Stimulated activated CD4-positive, alpha-beta T cell treated with anti-CD3 and anti-CD28 coated beads, TNF-alpha, amount 100 ng/mL, for 1 hour (primary cell): ENCODE measurements at regions not wholly inside any gene's neighbourhood (a gene's known extent, or its start where the extent isn't known, plus 50 kb on each side); places are given as distances from the start of the nearest gene placed in this dataset.

Experiments used
- DNase-seq, 3 donors: peaks; one replicate each; pipeline ENCODE4 v3.0.0-alpha.2; 2020; ENCODE audit warnings: low read depth in 3 of 3, low spot score in 1 of 3

- DNase-seq, result no peak
Observed at GRCh38 chr18:78902795-78903435, 76.7 kb upstream of the SALL3 start.

DNA sequence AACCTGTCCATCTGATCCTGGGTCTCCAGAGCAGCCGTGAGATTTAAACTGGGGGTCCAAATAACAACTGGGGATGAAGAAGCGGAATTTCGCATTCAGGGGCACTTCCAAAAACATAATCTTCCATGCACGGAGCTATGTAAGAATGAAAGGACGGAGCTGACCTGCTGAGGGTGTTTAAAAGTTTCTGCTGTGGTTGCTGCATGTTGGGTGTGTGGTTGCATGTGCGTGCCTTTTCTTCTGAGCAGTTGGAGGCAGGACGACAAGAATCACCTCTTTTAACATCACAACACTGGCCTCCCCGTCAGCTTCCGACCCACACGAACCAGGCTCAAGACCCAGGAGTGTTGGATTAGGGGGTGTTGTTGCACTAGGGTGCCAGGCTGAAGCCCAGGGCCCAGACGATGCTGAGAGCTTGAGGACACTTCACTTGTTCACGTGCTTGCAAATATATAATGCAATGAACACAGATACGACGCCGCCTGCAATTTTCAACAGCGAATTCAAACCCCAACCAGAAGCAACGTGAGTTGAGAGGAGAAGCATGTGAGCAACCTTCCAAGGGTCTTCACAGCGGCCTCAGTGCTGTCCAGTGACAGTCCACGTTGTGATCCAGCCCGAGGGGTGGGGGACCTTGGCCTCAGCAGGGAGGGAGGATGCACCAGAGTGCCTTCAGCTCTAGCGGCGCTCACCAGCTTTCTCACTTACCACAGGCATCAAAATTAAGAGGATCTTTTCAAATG is 76.0 kb upstream of the SALL3 start:
- DNase-seq, result no peak

DNA sequence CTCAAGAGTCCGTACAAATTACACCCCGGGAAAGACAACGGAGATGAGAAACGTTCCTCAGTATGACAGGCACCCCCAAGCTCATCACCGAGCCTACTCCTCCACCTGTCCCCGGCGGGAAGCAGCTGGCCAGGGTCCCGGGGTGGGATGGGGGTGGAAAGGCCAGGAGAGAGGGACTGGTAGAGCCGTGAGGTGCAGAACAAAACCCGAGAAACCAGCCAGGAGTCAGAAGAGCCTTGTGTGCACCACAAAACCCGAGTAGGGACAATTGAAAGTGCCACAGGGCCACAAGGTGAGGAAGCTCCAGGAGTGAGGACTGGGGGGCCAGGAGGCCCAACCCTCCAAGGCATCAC is 75.5 kb upstream of the SALL3 start:
- no peak for DNase-seq

DNA sequence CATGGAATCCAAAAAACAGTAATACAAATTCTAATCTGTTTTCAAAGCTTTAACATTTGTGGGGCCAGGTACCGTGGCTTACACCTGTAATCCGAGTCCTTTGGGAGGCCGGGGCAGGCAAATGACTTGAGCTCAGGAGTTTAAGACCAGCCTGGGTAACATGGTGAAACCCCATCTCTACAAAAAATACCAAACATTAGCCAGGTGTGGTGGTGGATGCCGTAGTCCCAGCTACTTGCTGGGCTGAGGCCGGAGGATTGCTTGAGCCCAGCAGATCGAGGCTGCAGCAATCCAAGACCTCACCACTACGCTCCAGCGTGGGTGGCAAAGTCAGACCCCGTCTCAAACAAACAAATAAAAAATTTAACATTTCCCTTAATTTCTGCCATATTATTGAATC is 74.3 kb upstream of the SALL3 start:
- DNase-seq, result no peak

- no peak for DNase-seq
Observed at GRCh38 chr18:78906066-78906465, 73.6 kb upstream of the SALL3 start.

DNA sequence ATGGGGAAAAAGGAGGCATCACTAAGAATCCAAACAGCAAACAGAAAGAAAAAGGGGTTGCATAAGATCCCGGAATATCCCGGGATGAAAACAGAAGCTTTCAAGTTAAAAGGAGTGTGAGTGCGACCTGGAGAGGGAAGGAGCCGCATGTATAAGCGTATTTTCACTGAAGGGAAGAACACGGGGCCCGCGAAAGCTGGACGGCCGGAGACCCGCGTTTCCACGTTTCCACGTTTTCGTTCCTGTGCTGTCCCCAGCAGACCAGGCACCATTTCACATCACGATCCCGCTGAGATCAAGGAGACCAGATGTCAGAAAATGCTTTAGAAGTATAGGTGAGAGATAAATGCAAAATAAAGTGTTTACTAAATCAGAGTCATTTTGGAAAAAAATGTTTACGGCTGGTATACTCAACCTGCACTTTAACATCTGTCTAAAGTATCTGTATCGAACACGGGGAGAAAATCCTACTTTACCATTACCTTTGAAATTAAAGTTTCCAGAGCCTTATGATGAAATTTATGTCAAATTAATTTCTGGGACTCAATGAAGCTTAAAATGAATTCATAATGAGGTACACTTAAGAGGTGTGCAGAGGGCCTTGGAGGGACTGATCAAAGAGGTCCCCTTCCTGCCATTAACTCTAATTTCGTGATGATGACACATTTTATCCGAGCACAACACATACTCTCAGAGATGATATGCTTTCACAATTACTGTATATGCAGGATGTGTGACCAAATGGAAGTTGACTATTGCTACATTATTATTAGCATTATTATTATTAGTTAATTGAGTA is 71.0 kb upstream of the SALL3 start:
- DNase-seq, result no peak

DNA sequence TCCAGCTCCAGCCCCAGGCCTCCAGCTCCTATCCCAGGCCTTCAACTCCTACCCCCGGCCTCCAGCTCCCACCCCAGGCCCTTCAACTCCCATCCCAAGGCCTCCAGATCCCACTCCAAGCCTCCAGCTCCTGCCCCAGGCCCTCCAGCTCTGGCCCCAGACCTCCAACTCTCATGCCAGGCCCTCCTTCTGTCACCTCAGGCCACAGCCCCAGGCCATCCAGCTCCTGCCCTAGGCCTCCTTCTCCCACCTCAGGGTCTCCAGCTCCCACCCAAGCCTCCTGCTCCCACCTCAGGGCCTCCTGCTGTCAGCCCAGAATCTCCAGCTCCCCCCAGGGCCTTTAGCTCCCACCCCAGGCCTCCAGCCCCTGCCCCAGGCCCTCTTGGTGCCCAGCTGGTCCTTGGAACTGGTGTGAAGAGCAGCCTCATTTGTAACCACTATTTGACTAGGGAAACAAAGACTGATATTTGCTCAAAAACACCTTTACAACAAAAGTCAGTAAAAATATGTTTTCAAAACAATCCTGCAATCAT is 67.8 kb upstream of the SALL3 start:
- DNase-seq, result no peak

- DNase-seq, result no peak
Observed at GRCh38 chr18:78912336-78912735, 67.3 kb upstream of the SALL3 start.

DNA sequence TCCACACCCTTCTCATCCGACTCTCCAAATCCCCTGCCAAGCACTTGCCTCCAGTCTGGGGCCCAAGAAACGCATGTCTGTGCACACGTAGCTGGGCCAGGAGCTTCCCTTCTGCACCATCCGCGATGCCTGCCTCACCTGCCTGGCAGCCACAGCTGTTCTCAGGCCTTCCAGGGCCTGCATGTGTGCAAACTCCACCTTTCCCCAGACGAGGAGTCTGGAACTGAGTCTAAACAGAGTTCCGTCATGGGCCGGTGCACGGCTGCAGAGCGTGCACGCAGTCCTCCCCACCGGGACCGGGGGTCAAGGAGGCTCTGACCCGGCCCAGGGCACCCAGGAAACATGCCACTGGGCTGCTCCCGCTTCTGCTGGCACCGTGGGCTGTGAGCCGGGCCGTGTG is 66.8 kb upstream of the SALL3 start:
- no peak for DNase-seq

DNA sequence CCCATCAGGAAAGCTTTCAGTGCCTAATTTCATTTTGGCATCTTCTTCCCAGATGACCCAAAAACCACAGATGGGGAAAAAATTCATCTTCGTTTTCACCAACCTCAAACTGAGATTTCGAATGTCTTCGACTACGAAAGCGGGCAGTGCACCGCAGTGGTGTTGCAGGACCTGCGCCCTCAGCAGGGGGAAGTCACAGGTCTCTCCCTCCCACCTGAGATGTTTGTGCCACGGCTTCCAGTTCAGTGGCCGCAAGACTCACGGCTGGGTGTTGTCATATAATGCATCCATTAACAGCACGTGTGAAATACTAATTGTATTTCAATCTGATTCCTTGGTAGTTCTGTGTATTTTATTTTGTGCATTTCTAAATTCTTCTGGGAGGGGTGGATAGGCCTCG is 66.2 kb upstream of the SALL3 start:
- no peak for DNase-seq

- no peak for DNase-seq
Observed at GRCh38 chr18:78913830-78914231, 65.8 kb upstream of the SALL3 start.

DNA sequence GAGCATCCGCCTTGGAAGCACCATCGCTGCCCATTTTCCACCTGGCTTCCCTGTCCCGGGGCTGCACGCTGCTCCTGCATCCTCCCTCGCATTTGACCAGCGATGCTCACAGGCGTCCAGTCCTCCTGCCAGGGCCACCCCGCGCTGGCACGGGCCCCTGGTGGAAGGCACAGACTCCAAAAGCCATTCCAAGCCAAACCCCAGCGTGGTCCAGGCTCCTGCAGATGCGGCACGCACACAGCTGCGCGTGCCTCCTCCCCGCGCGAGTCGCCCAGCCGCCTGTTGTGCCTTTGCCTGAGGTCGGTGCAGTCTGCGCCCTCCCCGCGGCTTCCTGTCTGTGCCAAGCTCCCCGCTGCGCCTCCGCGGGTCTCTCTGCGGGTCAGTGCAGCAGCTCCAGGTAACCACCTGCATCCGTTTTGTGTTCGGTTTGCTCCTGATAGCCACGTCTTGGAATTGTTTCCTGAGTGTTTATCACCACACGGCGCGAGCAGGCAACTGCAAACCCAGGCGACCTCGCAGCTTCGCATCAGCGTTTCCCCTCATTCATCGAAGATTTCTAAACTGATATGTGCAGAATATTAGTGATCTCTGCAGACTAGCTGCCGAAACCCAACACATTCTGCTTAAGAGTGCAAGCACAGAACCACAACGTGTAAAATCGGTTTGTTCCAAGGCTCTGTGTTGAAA is 65.2 kb upstream of the SALL3 start:
- DNase-seq, result no peak

- DNase-seq, result no peak
Observed at GRCh38 chr18:78915446-78916008, 64.1 kb upstream of the SALL3 start.

DNA sequence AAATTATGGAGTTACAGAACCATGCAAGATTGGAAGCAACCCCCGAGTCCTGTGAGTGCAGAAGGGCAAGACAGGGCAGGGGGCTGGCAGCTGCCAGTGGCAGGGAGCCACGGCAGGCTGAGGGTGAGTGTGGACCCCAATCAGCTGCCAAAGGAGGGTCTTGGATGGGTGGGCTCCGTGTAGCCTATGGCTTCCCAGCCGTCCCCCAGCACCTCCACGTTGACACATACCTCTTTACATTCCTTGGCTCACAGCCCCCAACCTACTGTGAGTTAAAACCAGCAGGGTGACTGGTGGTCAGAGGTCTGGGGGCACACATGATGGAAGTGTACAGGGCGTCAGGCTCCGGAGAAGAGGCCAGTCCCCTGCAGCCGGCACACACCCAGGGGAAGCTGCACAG is 60.9 kb upstream of the SALL3 start:
- DNase-seq, result no peak

DNA sequence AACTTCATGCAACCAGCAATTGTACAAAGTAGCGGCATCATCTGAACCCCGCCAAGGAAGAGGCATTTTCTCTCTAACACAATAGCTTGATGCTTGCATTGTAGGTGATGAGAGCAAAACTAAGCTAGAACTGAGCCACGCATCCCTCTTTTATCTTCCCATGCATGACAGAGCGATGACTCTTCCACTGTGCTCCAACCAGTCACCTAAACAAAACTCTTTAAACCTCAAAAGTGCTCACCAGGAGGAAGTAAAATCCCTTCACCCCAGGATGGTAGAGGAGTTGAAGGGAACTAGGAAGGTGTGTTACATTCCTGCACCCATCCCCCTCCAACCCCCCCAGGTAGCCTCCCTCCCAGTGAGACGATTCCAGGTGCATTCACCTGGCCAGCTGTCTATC is 59.7 kb upstream of the SALL3 start:
- no peak for DNase-seq

- no peak for DNase-seq
Observed at GRCh38 chr18:78920456-78921138, 59.0 kb upstream of the SALL3 start.

- DNase-seq, result no peak
Observed at GRCh38 chr18:78922856-78923255, 56.8 kb upstream of the SALL3 start.

DNA sequence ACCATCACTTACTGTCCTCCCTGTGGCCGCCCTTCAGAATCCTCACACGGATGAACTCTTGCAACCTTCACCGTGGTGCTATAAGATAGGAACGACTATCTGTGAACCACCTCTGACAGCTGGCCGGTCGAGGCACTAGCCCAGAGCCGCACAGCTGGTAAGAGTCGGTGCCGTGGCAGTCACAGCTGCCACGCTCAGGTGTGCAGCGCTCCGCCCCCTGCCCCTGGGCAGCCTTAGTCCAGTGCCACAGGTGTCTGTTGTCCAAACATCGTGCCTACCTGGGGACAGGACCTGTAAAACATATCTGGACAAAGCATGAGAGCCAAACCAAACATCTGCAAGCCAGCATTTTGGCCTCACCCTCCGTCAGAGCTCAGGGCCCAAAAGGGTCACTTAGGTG is 55.3 kb upstream of the SALL3 start:
- DNase-seq, result no peak

DNA sequence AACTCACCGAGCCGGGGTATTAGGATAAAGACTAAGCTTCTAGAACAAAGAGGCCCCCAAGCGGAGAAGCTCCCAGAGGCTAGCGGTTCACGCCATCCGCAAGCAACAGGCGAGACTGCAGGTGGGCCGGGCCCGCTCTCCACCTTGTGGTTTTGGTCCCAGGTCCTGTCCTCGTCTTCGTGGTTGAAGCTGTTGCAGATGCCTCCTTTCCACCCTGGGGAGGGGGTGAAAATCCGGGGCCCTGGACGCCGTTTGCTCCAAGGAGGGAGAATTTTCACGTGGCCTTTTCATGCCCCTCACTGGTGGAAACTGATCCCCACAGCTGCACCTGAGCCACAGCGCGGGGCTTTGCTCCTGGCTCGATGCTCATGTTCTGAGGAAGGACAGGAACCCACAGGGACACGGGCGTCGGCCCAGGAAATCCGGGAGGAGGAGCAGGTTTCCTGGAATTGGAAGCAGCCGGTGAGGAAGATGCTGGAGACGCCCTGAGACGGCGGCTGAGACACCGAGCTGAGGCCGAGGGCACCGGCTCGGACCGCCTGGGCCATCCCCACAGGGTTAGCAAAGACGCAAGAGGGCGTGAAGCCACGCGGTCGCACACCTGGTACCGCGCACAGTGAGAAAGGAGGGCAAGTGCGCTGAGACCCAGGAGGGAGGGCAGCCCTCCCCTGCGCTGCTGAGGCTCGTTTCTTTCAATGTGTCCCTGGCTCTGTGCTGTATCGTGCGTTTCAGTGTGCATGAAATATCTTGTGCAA is 54.7 kb upstream of the SALL3 start:
- no peak for DNase-seq
